GM03348 (cell line): ENCODE measurements at regions not wholly inside any gene's neighbourhood (a gene's known extent, or its start where the extent isn't known, plus 50 kb on each side); places are given as distances from the start of the nearest gene placed in this dataset.

ENCODE experiments used
- DNase-seq: peaks from one replicate; pipeline ENCODE4 v3.0.0; 2012; ENCODE audit warnings: low spot score

GRCh38 chr2:196278491-196278911 is 107.1 kb upstream of the STK17B start:
- DNase-seq, result peak; percentile 64

DNA sequence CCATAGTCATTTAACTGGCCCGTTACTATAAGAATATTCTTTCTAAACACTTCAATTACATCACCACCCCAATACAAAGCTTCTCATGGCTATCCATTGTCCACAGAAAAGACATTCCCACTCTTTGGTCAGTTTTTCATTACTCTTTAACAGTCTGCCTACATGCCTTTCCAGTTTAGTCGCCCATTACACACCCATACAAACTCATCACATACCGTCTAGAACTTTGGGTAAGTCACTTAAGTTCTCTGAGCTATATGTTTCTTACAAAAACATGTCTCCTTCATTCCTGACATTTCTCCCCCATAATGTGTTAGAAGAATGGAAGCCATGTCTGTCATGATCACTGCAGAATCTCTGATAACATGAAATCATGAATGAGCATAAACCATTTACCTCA is 108.2 kb upstream of the STK17B start:
- no peak for DNase-seq

DNA sequence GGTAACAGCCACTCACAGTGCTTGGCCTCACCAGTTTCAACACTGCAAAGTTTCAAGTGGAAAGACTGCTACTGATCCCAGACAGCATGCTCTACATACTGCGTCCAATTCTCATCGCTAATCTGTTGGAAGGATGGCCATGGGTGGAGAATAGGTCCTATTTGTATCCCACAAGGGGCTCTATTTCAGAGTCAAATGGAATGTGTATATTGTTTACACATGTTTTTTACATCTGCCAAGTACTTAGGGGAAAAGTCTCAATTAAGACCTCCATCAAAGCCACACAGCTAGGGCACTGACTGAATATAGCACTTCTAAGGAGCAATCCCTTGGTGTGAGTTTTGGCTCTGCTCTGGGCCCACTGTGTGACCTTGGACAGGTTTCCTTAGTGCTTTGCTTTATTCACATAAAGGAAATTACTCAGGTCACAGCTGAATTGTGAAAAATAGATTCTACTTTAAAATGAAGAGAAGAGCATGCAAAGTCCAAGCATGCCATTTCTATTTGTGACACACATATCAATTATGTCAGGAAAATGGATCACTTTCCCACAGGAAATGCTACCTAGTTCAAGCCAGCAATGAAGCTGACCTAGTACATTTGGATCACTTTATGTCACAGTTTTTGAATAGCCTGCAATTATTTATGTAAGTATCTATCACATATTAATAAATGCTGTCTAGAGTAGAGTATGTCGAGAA is 112.9 kb upstream of the STK17B start:
- peak; percentile 23 for DNase-seq

- DNase-seq, result peak; percentile 36
Observed at GRCh38 chr2:196284866-196285557, 113.6 kb upstream of the STK17B start.

GRCh38 chr2:196286821-196287220 is 115.4 kb upstream of the STK17B start:
- DNase-seq, result no peak

GRCh38 chr2:196287523-196287922 is 116.1 kb upstream of the STK17B start:
- no peak for DNase-seq

DNA sequence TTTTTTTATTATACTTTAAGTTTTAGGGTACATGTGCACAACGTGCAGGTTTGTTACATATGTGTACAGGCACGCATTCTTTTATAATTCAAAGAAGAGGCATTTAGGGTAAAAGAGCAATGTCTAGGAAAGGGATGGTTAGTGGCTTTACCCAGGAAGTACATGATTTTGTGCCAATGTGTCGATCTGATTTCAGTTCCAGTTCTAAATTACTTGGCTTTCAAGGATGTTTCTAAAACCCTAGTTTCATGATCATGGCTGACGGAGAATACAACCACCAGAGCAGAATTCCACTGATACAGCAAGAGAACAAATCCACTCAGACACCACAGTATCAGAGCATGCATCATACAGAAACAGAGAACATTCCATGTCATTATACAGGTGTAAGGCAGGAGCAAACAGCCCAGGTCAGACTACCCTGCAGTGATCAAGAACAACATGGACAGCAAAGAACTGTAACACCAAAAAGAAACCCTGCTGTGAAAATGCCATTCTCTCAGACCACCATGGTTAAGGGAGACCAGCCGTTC is 116.7 kb upstream of the STK17B start:
- no peak for DNase-seq

GRCh38 chr2:196289000-196289399 is 117.6 kb upstream of the STK17B start:
- no peak for DNase-seq

- no peak for DNase-seq
Observed at GRCh38 chr2:196290136-196290535, 118.8 kb upstream of the STK17B start.

DNA sequence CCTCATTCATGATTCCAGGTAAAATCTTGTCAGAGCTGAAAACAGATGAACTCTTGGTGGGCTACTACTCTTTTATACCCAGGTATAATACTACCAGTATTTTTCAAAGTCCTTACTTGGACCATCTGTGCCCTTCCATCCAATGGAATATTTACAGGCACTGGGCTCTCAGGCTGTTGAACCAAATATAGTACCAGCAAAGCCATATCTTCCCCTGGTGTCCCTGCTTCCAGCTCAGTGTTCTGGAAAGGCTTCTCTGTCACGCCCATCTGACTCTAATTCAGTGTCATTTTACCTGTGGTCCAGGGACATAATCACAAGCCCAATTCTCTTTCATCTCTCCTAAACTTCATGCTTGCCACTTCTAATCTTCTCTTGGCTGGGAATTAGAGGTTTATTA is 119.2 kb upstream of the STK17B start:
- DNase-seq, result no peak

GRCh38 chr2:196291426-196291825 is 120.0 kb upstream of the STK17B start:
- no peak for DNase-seq

- DNase-seq, result no peak
Observed at GRCh38 chr2:196291873-196292800, 120.8 kb upstream of the STK17B start.

DNA sequence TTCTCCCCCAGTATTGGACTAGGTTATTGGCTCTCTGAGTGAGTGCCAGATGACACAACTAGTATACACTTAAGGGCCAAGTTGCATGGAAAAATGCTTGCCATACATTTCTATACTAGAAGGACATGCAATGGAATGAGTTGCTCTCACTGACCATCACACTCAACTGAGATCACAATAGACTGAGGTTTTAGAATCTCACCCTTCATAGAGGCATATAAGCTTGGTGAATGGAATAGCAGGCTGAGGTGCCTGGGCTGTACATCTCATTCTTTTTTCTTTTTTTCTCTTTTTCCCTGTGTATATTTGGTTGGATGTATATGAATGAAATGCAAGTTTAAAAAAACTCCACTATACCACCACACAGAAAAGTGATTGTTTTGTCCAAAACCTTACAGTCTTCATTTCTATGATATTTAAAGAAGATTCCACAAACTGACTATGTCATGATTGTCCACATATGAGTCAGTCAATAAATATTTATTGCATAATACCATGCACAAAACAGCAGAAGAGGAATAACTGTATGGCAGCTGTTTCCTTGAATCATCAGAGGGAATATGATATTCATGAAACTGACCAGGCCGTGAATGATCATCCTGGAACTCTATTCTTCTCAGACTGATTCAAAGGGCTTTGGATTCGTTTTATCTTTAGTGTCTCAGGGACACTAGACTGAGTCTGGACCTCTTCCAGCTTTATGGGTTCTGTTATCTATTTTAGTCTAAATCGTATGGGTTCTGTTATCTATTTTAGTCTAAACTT is 122.6 kb upstream of the STK17B start:
- peak; percentile 79 for DNase-seq

GRCh38 chr2:196294516-196294909 is 123.1 kb upstream of the STK17B start:
- no peak for DNase-seq

DNA sequence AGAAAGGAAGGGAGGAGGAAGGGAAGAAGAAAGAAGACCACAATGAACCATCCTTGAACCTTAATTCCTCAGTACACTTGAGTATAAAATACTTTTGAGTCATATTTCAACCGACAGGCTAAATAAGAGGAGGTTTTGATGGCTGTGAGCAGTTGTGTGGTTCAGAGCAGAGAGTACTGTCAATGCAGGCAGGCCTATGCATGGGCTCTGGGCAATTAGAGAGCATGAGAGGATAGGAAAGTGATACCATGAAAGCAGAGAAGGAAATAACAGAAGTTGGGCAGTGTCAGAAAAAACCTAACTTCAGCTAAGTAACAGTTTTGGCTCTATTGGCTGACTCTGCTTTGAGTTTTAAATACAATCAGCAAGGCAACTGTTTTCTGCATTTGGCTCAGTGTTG is 123.6 kb upstream of the STK17B start:
- no peak for DNase-seq

DNA sequence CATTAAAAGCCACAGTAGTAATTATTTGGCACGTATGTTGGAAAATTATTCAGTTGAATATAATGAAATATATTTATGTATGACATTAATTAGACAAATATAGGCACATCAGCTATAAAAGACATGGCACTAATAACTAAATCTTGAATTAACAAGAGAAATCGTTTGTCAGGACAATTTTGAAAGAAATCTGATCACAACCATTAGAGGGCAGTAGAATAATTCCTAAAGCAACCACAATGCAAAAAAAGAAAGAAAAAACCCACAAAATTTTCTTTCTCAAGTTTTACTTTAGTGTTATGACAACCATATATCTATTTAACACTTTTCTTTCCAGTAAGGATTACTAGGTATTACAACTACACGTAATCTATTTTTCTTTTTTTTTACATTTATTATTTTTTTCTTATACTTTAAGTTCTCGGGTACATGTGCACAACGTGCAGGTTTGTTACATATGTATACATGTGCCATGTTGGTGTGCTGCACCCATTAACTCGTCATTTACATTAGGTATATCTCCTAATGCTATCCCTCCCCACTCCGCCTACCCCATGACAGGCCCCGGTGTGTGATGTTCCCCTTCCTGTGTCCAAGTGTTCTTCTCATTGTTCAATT is 126.8 kb upstream of the STK17B start:
- DNase-seq, result peak; percentile 28

DNA sequence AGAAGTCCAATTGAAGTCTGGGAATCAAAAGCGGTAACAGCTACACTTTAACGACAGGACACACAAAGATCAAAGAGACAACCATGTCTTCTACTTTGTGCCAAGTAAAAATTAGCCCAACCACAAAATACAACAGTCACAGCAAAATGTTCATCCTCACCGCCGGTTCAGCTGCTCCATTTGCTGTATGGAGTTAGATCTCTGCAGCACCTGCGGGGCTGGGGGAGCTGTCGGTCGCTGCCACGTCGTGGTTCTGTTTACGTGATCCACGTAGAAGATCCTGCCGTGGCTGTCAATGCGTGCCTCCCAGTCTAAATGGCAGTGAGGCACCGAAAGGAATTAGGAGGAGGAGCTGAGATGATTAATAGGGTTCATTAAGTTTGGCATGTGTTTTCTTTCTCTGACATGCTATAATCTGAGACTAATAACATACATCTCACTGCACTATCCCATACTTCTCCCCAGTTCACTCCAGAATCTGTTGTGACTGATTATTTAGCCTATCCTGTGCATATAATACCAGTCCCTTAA is 136.5 kb upstream of the STK17B start:
- no peak for DNase-seq

DNA sequence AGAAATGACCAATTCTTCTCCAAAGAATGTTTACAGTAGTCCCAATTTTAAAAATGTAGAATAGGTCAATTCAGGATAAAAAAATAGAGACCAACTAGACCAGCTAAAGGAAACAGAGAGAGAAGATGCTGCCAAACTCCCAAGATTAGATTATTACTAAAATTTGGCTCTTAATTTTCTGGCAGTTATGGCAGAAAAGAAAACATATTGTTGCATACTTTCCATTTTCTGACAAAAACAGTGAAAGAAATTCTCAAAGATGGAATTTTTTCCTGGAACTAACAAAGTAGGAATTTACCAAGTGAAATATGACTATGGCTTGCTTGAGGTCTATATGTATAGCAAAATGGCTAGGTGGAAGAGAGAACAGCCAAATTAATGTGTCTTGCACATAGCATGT is 138.3 kb upstream of the STK17B start:
- DNase-seq, result peak; percentile 31

DNA sequence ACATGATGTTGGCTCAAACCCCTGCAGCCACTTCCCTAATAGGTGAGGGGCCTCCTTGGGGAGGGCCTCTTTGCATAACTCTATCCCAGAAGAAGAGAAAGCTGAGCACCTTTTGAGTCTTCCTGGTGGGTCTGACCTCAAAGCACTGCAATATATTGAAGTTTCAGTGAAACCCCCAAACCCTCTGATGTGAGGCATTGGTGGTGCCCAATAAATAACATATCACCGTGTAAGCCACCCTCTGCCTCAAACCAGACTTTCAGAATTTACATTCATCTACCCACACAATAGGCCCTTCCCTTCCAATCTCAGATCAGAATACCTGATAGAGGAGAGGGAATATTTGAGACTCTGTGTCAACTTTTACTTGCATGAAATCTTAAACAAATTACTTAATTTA is 142.8 kb upstream of the STK17B start:
- no peak for DNase-seq

DNA sequence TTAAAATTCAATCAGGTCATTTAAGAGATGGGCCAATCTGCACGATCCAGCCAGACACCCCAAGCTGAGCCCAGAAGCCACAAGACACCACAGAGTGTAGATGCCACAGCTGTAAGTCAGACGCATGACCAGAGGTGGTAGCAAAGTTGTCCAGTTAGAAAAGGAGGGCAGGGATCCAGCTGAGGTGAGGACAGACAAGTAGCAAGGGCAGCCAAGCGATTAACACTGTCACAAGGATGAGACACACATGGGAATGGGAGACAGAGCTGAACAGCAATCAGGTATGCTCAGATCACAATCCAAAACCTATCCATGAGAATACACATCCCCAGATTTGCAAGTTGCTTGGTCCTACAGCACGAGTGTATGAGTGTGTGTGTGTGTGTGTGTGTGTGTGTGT is 143.4 kb upstream of the STK17B start:
- peak; percentile 16 for DNase-seq
